COLO668 (cell line): ENCODE measurements at regions not wholly inside any gene's neighbourhood (a gene's known extent, or its start where the extent isn't known, plus 50 kb on each side); places are given as distances from the start of the nearest gene placed in this dataset.
A peak's percentile ranks its signal among the peaks of the same experiment; 100 is the strongest.
"Not testable (repeated sequence)": the region's sequence is repeated elsewhere in the genome, so short reads cannot be mapped to it uniquely, and the experiment has no call there.

Experiments
- DNase-seq: peaks from one replicate; lab custom pipeline; 2025; ENCODE audit not compliant: unreplicated experiment; lab: John Stamatoyannopoulos, UW

DNA sequence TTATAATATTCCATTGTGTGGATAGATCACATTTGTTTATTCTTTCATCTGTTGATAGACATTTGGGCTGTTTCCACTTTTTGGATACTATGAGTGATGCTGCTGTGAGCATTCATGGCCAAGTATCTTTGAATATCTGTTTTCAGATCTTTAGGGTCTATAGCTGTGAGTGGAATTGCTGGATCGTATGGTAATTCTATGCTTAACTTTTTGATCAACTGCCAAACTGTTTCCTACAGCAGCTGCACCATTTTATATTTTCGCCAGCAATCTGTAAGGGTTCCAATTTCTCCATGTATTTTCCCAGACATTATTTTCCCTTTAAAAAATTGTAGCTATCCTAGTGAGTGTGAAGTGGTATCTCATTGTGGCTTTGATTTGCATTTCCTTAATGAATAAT lies 238.1 kb downstream of the AACS start:
- no peak for DNase-seq

DNA sequence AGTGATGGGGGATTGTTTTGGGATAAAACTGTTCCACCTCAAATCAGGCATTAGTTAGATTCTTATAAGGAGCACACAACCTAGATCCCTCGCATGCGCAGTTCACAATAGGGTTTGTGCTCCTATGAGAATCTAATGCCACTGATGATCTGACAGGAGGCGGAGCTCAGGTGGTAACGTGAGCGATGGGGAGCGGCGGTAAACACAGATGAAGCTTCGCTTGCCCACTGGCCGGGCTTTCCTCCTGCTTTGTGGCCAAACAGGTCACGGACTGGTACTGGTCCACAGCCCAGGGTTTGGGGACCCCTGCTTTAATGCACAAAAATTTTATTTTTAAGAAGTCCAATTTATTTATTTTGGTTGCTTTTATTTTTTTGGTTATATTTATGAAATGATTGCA lies 238.8 kb downstream of the AACS start:
- DNase-seq, result no peak

DNA sequence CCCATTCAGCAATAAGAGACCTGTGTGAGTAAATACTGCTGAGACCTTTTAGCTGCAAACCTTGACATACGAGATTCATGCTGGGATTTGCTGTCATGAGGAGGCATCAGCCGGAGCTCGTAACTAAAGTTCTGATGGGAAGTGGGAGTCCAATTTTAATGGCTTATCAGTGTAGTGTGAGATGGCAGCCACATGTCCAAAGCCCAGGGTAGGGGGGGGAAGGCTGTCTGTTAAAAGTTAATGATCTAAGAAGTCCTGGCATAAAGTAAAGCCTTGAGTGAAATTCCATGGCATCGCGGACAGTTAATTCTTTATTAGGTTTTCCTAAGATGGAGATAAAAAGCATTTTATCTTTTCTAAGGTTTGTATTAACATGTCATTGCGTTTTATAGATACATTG lies 240.0 kb downstream of the AACS start:
- DNase-seq, result no peak

DNA sequence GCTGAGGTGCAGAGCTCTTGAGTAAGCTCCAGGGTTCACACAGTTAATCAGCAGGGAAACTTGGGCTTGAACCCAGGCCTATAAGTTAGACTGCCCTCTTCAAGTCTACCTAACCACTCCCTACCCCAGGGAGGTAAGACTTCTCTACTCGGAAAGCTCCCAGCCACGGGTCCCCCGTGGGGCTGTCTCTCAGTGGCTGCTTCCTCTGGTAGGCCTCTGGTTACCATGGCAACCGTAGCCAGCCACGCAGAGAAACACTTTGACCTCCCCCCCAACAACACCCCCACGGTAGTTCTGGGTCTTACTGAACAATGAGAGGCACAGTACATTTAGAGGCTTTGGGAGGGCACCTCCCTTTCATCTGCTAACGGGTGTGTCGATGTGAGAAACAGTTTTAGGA lies 245.2 kb downstream of the AACS start:
- no peak for DNase-seq

DNA sequence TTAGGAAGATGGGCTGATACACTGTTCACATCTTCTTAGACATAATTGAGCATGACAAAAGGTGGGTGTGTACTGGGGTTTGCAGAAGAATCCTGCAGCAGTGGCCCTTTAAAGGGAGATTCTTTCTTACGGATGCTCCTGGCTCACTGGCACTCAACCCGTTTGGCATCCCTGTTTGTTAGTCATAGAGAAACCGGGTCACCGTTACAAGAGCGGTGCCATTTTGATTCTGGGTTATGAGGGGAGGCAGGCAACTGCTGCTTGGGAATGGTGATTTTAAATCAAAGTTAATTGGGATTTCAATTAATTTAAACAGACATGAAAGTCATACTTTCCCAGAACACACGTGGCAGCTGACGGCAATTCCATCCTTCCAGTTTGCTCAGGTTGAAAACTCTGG lies 245.8 kb downstream of the AACS start:
- DNase-seq, result no peak

DNA sequence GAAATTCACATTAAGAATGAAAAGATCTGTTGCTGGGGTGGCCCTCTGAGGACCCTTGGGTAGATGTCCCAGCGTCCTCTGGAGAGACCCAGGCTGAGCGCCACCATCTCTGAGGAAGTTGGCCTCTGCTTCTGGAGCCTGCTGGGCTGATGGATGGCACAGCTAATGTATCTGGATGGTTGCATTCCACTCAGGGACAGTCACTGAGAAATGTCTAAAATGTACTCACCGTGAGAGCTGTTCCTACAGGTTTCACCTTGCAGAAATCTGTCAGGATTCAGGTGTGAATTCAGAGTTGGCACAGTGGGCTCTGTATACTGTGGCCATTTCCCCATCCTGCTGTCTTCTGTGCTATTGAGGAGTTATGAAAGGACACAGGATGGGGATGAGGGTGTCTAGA lies 247.2 kb downstream of the AACS start:
- no peak for DNase-seq

DNA sequence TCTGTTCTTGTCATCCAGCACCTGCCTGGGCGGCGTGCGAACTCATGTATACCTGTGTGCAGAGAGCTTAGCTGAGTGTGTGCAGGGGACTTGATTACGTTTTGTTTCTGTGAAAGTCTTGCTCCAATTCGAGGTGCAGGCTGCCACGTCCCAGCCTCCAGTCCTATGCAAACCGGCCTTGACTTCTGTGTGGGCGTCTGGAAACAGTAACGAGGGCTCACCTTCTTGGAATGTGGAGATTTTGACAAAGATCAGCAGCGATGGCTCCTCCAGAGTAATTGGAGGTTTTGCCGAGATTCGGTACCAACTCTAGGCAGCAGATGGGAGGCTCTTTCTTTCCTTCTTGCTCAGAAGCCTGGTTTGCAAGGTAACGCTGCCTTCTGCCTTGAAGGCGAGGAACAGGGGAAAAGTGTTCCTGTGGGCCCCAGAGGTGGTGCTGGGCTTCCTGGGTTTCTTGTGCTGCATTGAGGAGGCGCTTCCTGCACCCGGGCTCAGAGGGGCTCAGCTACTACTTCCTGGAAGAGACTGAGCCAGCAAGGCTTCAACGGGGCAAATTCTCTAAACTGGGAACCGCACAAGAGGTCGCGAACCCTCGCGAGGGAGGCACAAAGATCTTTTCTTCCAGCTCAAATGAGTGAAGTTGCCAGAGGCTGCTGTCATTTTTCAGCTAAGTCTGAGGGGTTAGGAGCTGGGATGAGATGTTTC lies 249.0 kb downstream of the AACS start:
- no peak for DNase-seq

DNA sequence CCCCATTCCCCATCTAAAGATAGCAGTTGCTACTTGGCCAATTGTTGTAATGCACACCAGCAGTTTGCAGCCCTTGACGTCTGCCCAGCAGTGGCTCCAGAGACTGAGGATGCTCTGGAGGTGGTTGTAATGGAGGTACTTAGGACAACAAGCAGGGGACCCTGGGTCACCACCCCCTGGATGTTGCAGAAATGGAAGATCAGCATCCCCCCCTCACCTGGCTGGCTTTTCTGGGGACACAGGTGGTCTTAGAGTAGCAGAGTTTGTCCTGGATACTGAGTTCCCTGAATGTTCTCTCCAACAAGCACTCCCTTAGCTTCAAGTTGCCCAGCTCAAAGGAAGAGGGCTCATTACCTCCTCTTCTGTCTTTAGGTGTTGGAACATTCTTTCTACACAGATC lies 250.5 kb downstream of the AACS start:
- DNase-seq, result no peak

DNA sequence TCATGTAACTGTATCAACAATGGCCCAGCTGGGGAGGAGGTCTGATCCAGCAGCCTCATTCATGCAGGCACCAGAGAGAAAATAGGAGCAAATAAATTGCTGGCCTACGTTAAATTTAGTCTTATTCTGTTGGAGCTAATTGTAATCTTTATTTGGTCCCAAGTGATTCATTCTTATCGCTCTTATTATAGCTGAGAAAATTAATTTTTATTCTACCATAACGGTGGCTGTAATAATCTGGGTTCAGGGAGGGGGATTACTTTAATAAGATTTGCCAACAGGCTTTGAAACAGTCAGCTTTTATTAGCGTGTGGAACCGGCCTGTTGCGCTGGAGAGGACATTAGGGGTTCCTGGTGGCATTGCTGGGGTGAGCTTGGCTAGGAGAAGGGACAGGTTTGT lies 254.9 kb downstream of the AACS start:
- no peak for DNase-seq

DNA sequence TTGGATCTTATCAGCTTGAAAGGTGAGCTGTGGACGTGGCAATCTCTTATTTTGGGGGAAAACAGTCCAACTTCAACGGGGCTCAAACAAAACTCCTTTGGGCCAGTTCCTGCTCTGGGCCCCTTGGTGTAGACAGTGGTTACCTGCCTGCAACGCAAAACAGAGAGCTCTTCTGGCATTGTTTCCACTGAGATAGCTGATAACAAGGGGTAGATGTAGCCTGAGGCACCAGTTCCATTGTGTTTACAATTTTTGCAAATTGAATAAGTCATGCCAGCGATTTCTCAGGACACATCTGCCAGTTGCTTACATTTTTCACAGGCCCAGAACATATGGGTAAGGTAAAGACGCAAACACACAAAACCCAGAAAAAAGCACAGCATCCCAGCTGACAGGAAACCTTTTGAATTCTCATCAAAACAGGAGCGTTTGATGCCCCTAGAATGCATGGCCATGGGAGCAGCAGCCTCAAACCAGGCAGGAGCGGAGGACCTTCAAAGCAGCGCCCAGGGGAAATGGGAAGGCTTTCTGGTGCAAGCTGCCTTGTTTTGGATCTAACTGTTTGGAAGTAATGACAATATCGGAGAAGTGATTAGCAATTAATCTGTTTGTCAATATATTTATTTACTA lies 259.7 kb downstream of the AACS start:
- DNase-seq, result no peak

DNA sequence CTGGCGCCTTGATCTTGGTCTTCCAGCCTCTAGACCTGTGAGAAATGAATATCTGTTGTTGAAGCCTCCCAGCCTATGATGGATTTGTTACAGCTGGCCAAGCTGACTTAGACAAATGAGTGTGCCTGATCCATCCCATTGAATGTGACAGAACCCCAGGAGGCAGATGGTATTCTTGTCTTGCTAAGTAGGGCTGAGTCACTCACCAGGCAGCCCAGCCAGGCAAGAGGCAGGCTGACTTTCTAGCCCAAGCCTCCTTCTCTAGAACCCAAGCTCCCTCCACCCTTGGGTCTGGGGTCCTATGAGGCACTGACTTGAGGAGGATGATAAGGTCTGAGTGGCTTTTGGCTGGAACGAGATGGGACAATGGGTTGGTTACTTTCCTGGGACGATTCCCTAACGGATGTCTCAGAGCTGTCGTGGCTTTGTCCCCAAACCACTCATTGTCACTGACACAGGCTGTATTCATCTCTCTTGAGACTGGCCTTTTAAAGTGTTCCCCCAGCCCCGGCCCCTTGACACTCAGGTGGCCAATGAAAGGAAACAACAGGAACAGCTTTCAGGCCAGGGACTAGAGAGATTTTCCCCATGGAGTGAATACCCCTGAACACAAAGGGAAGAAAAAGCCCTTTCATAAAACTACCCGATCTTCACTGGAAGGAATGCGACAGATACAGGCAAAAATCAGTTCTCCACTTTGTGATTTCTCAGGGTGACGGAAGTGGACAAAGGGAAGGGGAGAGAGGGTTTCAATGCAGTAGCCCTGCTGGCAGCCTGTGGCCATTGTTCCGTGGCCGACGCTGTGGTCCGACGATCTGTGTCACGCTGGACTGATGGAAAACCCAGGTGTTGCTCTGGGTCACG lies 264.2 kb downstream of the AACS start:
- no peak for DNase-seq

DNA sequence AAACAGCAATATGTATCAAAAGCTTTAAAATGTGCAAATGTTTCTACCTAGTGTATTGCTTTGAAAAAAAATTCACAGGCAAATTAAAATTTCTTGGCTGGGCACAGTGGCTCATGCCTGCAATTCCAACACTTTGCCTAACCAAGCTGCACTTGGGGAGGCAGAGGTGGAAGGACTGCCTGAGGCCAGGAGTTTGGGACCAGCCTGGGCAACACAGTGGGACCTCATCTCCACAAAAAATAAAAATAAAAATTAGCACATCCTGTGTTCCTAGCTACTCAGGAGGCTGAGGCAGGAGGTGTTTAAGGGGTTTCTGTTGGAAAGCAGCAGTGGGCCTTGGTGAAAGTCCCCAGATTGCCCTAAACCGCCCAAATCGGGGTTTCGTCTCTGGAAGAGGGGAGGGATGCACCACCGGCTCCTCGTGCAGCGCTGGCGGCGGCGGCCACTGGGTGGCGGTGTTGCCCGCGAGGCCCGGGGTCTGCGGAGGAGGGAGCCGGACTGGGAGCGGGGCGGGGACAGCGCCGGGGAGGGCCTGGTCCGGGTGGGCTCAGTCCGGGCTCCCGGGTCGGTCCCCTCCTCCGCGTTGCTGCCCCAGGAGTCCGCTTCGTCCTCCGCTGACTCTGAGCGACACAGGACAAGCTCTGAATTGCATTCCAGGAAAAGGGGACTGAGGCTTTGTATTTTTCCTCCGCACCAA lies 265.6 kb downstream of the AACS start:
- peak; percentile 53 for DNase-seq

DNA sequence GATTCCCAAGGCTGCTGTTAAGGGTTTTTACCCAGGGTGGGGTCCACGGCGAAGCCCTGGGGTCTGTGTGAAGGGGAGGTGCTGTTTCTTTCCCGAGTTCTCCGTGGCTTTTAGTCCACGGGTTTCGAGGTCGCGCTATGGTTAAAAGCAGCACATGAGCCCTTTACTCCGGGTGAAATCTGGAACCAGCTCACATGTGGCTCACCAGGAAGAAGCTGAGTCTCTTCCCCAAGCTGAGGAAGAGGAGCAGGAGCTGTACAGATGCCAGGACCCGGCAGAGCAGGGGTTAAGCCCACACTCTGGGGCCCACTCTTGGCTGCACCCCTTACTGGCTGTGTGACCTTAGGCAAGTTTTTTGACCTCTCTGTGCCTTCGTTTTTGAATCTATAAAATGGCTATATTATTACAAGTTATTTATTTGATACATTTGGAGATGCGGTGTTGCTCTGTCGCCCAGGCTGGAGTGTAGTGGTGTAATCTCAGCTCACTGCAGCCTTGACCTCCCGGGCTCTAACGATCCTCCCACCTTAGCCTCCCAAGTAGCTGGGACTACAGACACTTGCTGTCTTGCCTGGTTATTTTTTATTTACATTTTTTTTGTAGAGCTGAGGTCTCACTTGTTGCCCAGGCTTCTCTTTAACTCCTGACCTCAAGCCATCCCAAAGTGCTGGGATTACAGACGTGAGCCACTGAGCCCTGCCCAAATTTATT lies 266.3 kb downstream of the AACS start:
- no peak for DNase-seq

DNA sequence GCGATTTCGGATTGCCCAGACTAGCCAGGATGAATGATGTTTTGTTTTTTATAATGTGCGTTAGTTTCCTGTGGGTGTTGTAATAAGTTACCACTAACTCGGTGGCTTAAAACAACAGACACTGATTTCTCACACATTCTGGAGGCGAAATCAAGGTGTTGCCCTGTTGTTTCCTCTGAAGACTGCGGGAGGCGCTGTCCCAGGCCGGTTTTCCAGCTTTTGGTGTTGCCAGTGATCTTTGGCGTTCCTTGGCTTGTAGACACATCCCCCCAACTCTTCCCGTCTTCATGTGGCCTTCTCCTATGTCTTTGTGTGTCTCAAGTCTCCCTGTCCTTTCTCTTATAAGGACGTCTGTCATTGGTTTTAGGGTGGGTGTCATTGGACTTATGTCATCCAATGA lies 267.7 kb downstream of the AACS start:
- DNase-seq, result no peak

DNA sequence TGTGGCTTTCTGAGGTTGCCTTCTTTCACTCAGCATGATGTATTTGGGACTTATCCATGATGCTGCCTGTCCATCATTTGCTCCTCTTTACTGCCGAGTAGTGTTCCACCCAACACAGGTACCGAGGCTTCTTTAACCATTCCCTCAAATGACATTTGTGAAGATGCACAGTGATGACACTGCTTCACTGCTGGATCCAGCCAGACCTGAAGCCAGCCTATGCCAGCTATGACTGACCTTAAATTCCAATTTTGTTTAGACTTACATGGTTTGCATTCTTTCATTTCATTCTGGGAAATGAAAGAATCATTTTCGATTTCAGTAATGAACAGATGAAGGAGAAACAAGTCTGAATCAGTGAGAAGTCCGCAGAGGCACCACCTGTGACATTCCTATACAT lies 271.0 kb downstream of the AACS start:
- no peak for DNase-seq

DNA sequence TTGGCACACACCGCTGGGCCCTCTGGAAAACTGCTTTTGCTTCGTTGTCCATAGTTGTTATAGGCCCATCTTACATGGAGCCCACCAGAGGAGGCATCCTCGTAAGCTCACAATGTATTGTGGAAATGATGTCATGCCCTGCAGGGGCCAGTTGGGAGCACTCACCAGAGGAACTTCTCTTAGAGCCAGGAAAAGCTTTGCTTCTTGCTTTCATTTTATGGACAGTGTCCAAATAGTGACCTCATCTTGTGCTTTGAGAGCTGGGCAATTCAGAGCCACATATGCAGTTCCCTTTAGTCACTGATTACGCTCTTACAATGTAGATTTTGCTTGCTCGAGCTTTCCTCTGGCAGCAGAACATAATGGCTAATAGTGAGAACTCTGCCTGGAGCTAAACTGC lies 275.6 kb downstream of the AACS start:
- no peak for DNase-seq

DNA sequence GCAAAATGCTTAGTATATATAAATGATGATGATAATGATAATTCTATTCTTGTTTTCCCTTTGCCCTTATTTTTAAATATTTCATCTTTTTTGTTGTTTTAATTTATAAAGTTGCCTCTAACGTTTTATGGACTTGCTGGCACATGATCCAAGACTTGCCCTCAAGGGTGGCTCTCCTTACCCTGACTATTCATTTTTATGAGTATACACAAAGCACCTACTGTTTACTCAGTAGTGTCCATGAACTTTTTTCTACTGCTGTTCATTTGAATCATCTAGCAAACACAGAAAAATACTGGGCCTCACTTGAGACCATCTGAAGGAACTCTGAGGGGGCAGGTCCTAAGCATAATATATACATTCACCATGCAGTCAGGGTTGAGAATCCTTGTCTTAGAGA lies 276.2 kb downstream of the AACS start:
- DNase-seq, result no peak

DNA sequence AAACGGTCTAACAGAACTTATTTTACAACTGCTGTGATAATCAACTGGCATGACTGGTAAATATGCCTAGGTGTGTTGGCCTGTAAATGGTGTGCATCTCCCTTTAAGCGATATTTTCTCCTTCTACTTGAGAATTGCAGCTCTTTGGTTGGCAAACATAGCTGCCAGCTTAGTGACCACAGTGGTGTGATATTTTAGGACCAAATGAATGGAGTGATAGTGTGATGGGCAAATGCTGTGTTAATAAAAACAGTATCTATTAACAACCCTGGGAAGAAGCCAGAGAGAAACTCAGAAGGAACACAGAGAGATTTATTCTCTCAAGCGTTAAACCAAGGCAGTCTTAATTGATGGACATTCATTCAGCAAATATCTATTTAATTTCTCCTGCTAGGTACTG lies 278.4 kb downstream of the AACS start:
- no peak for DNase-seq

DNA sequence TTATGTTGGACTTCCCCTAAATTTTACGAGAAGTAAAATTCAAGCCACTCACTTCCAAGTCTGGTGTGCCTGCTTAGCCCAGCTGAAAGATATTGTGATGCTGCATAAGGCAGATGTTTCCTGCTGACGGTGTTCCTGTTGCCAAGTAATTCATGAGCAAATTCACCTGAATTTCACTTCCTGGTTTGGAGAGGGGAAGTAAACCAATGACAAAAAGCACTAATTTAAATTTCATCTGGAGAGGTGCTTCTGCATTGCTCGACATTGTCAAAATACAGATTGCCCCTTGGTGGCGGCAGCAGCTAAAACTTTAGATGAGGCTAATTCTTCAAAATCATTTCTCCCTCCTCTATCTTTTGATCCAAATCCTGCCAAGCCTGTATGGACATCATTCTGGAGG lies 281.1 kb downstream of the AACS start:
- no peak for DNase-seq

DNA sequence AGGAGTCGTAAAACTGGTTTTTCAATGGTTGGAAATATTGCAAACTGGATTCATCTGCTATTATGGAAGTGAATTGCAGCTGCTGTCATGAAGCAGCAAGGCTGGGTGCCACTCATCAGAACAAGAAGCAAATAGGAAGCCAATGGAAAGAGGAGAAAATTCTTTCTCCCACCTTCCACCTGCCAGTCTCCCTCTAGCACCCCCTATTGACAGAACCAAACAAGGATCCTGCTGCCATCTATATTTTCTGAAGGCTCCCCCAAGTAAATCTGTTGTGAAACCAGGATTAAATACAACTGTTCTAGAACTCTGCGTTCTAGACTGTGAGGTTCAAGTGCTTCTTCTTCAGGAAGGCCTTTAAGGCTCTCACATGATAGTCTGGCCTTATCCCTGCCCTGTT lies 286.6 kb downstream of the AACS start:
- DNase-seq, result no peak

DNA sequence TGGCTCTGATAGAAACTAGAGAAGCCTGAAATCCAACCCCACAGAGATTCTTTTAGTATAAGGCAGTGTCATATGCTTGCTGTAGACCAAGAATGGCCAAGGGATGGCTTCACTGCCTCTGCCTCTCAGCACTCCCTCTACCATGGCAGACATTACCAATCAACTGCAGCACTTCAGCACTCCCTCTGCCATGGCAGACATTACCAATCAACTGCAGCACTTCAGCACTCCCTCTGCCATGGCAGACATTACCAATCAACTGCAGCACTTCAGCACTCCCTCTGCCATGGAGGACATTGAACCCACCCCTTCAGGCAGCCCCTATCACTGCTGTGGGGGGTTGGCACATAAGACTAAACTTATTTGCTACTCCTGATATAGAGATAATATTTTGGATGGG lies 287.8 kb downstream of the AACS start:
- not testable (repeated sequence) for DNase-seq
